NCI-H187 treated with DMSO at 0.1 percent for 48 hours (cell line): ENCODE measurements at regions not wholly inside any gene's neighbourhood (a gene's known extent, or its start where the extent isn't known, plus 50 kb on each side); places are given as distances from the start of the nearest gene placed in this dataset.
"Not testable (repeated sequence)": the region's sequence is repeated elsewhere in the genome, so short reads cannot be mapped to it uniquely, and the experiment has no call there.

Source experiments
- DNase-seq: peaks from one replicate; lab custom pipeline; 2025; lab: John Stamatoyannopoulos, UW

- DNase-seq: no peak
Observed at GRCh38 chr3:175951047-175951694, 1092.0 kb downstream of the NAALADL2 start.

- DNase-seq: no peak
Observed at GRCh38 chr3:175948041-175948440, 1088.9 kb downstream of the NAALADL2 start.

GRCh38 chr3:175941352-175941751 is 1082.2 kb downstream of the NAALADL2 start:
- DNase-seq: no peak

- no peak for DNase-seq
Observed at GRCh38 chr3:175940881-175941280, 1081.7 kb downstream of the NAALADL2 start.

GRCh38 chr3:175940243-175940642 is 1081.1 kb downstream of the NAALADL2 start:
- DNase-seq: no peak

- DNase-seq: not testable (repeated sequence)
Observed at GRCh38 chr3:175937367-175937766, 1078.2 kb downstream of the NAALADL2 start.

- no peak for DNase-seq
Observed at GRCh38 chr3:175932586-175932985, 1073.5 kb downstream of the NAALADL2 start.

GRCh38 chr3:175919133-175919532 is 1060.0 kb downstream of the NAALADL2 start:
- no peak for DNase-seq

- DNase-seq: no peak
Observed at GRCh38 chr3:175916191-175916934, 1057.2 kb downstream of the NAALADL2 start.

GRCh38 chr3:175914785-175915184 is 1055.7 kb downstream of the NAALADL2 start:
- no peak for DNase-seq

- no peak for DNase-seq
Observed at GRCh38 chr3:175913286-175913685, 1054.2 kb downstream of the NAALADL2 start.

- no peak for DNase-seq
Observed at GRCh38 chr3:175911937-175912336, 1052.8 kb downstream of the NAALADL2 start.

GRCh38 chr3:175902226-175902625 is 1043.1 kb downstream of the NAALADL2 start:
- DNase-seq: no peak

GRCh38 chr3:175898194-175898593 is 1039.1 kb downstream of the NAALADL2 start:
- DNase-seq: no peak

GRCh38 chr3:175896655-175897054 is 1037.5 kb downstream of the NAALADL2 start:
- DNase-seq: no peak

- DNase-seq: no peak
Observed at GRCh38 chr3:175895731-175896130, 1036.6 kb downstream of the NAALADL2 start.

GRCh38 chr3:175893566-175893965 is 1034.4 kb downstream of the NAALADL2 start:
- DNase-seq: no peak

GRCh38 chr3:175890066-175890465 is 1030.9 kb downstream of the NAALADL2 start:
- DNase-seq: no peak

GRCh38 chr3:175885231-175885766 is 1026.2 kb downstream of the NAALADL2 start:
- no peak for DNase-seq

- DNase-seq: no peak
Observed at GRCh38 chr3:175879417-175879816, 1020.3 kb downstream of the NAALADL2 start.

GRCh38 chr3:175869404-175869803 is 1010.3 kb downstream of the NAALADL2 start:
- DNase-seq: no peak

- DNase-seq: no peak
Observed at GRCh38 chr3:175868626-175869025, 1009.5 kb downstream of the NAALADL2 start.

- no peak for DNase-seq
Observed at GRCh38 chr3:175865724-175866123, 1006.6 kb downstream of the NAALADL2 start.
